HG02610 (cell line): ENCODE measurements at regions not wholly inside any gene's neighbourhood (a gene's known extent, or its start where the extent isn't known, plus 50 kb on each side); places are given as distances from the start of the nearest gene placed in this dataset.
"Not testable (repeated sequence)": the region's sequence is repeated elsewhere in the genome, so short reads cannot be mapped to it uniquely, and the experiment has no call there.

Source experiments
- ATAC-seq: cut with Tn5 transposase; IDR thresholded peaks from one replicate; pipeline ENCODE4 v1.9.1; 2021; ENCODE audit warnings: mild to moderate bottlenecking, moderate library complexity; ENCODE audit not compliant: unreplicated experiment

- no peak for ATAC-seq
Measured at GRCh38 chr13:80957019-80957655, 616.2 kb upstream of the SPRY2 start.

- no peak for ATAC-seq
Measured at GRCh38 chr13:80955501-80955900, 614.6 kb upstream of the SPRY2 start.

GRCh38 chr13:80952158-80952557 lies 611.2 kb upstream of the SPRY2 start:
- ATAC-seq: no peak

DNA sequence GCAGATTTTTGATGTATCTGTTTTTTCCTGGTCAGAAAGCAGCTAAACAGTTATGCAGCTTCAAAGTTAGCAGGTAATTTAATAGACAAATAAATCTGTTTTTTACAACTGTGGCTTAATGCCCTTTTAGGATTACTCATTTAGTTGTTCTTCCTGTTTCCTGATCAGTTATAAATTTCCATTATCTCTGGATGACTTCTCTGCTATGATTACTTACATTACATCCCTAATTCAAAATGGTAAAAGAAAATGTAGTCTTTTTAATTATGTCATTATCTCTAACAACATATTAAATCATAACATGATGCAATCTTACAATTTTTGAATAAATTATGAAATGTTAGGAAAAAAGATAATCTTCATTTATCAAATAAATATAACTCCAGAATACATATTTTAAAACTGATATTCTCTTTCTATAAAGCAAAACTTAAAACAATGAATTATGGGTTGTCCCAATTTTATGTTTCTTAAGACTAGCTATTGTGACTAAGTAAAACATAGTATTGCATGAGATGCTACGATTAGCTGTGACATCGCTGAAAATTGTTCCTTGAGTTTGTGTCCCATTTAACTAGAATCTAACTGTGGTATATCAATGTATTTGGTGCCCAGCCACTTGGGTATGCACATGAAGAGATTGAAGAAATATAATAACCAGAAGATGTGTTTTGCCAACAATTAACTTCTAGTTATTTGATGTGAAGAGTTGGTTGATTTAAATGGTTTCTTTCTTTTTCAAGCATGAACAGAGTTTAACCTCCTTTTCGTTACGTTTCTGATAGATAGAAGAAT lies 605.3 kb upstream of the SPRY2 start:
- ATAC-seq: no peak

DNA sequence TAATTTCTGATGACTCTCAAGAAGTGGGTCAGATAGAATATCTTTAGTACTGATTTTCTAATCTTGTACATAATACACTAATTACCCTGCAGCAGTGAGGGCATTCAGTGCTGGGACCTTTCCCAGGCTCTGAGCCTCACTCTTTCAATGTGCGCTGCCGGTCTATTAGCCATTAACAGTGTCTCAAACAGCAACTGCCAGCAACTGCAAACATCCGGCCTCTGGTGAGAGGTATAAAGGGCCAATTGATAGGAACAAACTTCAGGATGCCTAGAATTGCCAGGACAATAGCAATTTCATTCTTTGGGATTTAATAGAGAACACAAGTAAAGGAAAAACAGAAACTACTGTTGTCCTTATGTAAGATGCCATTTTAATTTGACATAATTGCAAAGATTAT lies 604.4 kb upstream of the SPRY2 start:
- ATAC-seq: no peak

- no peak for ATAC-seq
Measured at GRCh38 chr13:80939581-80939980, 598.7 kb upstream of the SPRY2 start.

- ATAC-seq: no peak
Measured at GRCh38 chr13:80931766-80932165, 590.8 kb upstream of the SPRY2 start.

DNA sequence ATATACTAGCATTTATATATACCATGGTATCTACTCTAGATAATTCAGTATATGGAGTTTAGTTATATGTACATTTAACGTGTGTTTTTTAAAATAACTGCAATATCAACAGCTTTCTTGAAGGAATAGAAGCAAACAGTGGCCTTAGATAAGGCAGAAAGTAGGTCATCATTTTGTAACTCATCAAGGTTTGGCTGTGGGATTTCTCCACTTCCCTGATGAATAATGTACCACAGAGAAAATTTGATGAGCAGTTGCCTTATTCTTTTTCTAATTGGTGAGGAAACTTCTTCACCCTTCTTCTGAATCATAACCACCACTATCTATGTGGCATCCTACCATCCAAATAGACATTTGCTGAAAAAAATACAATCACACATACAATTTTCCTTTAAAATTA lies 590.2 kb upstream of the SPRY2 start:
- no peak for ATAC-seq

DNA sequence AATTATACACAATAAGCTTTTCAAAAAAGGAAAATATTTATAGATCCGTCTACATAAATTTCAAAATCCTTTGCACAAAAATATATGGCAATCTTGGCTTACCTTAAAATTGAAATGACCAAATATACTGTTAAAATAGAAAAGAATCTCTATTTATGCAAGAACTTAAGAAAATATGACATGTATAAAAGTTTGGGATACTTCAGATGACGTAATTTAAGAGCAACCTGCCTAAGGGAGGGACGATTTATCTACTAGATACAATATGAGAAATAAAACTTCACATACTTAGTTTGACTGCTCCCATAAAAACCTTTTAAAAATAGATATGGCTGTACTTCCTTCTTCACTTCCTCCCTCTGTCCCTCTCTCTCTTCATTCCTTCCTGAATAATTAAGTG lies 587.3 kb upstream of the SPRY2 start:
- no peak for ATAC-seq

DNA sequence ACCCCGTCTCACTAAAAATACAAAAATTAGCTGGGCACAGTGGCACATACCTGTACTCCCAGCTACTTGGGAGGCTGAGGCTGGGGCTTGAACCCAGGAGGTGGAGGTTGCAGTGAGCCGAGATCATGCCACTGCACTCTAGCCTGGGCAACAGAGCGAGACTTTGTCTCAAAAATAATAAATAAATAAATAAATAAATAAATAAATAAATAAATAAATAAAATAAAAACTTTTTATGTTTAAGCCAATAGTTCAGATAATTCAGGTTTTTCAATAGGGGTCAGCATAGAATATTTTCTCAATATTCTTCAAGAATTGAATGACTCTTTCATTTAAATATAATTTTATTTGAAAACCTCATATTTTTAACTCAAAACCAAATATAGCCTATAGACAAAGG lies 585.1 kb upstream of the SPRY2 start:
- ATAC-seq: not testable (repeated sequence)

DNA sequence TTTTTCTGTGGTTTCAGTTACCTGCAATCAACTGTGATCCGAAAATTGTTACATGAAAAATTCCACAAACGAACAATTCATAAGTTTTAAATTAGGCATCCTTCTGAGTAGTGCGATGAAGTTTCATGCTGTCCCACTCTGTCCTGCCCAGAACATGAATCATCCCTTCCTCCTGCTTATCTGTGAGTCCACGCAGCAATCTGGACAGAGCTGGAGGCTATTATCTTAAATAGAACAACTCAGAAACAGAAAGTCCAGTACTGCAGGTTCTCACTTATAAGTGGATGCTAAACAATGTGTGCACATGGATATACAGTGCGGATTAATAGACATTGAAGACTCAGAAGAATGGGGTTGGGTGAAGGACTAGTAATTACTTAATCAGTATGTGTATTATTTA lies 583.7 kb upstream of the SPRY2 start:
- ATAC-seq: no peak

- no peak for ATAC-seq
Measured at GRCh38 chr13:80923907-80924306, 583.0 kb upstream of the SPRY2 start.

DNA sequence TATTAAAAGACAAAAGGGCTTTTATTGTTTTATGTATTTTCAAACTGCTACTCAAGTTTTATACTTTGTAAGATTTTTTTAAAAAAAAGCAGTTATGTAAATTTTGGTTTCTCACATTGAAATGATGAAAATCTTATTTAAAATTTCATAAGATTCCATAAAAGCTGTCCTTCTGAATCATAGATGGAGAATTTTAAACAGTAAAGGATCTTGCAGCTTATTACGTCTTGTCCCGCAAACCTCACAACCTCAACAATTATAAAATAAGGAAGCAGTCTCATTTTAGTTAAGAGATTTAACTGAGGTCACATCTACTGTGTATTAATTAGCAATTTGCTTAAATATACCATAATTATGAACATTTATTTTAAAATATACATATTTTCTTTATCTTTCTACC lies 581.0 kb upstream of the SPRY2 start:
- no peak for ATAC-seq

GRCh38 chr13:80921541-80921940 lies 580.6 kb upstream of the SPRY2 start:
- ATAC-seq: no peak

DNA sequence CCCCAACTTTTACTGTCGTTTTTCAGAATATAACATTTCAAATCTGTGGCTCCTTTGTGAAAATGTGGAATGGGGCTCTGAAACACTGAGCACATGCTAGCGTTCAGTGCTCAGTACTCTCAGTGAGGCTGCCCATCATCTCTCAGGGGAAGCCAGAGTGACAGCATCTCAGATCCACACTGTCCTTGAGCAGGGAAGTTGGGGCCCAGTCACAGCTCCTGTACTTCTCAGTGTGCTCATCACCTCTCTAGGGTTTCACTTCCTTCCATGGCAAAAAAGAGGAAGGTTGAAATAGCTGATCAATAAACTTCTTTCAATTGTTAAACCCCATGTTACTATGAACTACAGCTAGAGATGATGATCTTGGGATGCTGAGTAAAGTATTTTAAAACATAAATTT lies 565.9 kb upstream of the SPRY2 start:
- ATAC-seq: no peak

DNA sequence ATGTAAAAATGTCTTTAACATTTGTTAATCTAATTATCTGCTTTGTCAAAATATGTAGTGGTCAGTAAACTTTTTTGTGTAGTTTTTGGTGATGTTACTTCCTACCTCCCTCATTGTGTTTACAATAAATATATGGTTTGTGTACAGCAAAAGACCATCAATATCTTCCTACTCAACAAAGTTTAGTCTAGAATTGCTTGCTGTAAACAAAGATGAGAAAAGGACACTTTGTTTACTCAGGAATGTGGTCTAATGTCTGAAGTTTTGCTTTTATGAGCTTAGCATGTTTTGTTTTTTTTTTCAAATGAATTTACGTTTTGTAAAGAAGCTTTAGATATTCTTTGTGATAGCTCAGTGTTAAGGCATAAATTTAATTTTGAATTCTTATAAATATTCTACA lies 563.5 kb upstream of the SPRY2 start:
- ATAC-seq: no peak

- no peak for ATAC-seq
Measured at GRCh38 chr13:80903911-80904310, 563.0 kb upstream of the SPRY2 start.

- ATAC-seq: no peak
Measured at GRCh38 chr13:80901530-80901929, 560.6 kb upstream of the SPRY2 start.

- ATAC-seq: no peak
Measured at GRCh38 chr13:80901111-80901510, 560.2 kb upstream of the SPRY2 start.

- ATAC-seq: no peak
Measured at GRCh38 chr13:80900561-80900960, 559.6 kb upstream of the SPRY2 start.

DNA sequence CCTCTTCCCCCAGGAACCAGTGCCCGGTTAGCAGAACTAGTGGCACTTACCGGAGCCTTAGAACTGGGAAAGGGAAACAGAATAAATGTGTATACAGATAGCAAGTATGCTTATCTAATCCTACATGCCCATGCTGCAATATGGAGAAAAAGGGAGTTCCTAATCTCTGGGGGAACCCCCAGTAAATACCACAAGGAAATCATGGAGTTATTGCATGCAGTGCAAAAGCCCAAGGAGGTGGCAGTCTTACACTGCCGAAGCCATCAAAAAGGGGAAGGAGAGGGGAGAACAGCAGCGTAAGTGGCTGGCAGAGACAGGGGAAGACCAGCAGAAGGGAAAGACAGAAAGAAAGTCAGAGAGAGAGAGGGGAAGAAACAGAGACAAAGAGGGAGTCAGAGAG lies 556.7 kb upstream of the SPRY2 start:
- ATAC-seq: not testable (repeated sequence)

GRCh38 chr13:80894917-80895316 lies 554.0 kb upstream of the SPRY2 start:
- no peak for ATAC-seq

DNA sequence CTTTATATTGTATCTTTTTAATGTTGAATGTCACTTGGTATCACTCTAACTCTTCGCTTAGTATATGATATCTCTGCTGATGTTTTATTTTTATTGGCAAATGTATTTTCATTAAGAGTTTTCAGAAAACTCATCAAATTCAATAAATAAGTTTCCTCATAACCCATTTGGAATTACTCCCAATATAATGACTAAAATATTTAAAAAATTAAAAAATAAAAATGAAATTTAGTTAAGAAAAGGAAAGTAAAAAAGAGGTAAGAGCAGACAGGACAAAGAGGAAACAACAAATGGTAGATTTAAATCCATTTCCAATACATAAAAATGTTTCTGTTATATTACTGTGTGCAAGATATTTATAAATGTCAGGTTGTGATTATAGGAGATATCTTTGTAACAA lies 548.9 kb upstream of the SPRY2 start:
- ATAC-seq: no peak
